Coronary artery (tissue), 2 donors: ENCODE measurements at regions not wholly inside any gene's neighbourhood (a gene's known extent, or its start where the extent isn't known, plus 50 kb on each side); places are given as distances from the start of the nearest gene placed in this dataset.
"Not testable (repeated sequence)": the region's sequence is repeated elsewhere in the genome, so short reads cannot be mapped to it uniquely, and the experiment has no call there.

ENCODE experiments used
- DNase-seq: peaks from one replicate; pipeline ENCODE4 v3.0.0-alpha.2; 2017; ENCODE audit warnings: low spot score
- H3K27ac ChIP-seq, 2 donors: fragments of 200-600 bp; sonication (generic); one replicate each; pipeline ENCODE4 v1.5.1; 2016 to 2019
- H3K4me3 ChIP-seq: fragments of 200-600 bp; sonication (generic); 2 replicates; pipeline ENCODE4 v1.5.1; 2016; ENCODE audit warnings: mild to moderate bottlenecking, moderate library complexity
- CTCF ChIP-seq: fragments of 200-600 bp; sonication (generic); IDR thresholded peaks from one replicate; pipeline ENCODE4 v1.5.1; 2019; ENCODE audit warnings: antibody characterized with exemption

- H3K4me3 ChIP-seq = no peak overlapping the region
- no peak for DNase-seq
- H3K27ac ChIP-seq = no peak overlapping the region
- no peak for TF ChIP-seq CTCF
Observed at GRCh38 chr15:31217566-31218270, 108.9 kb upstream of the KLF13 start.

GRCh38 chr15:31219221-31219620, 107.4 kb upstream of the KLF13 start:
- no peak overlapping the region for H3K27ac ChIP-seq
- DNase-seq = no peak
- no peak for TF ChIP-seq CTCF
- H3K4me3 ChIP-seq = no peak overlapping the region

DNA sequence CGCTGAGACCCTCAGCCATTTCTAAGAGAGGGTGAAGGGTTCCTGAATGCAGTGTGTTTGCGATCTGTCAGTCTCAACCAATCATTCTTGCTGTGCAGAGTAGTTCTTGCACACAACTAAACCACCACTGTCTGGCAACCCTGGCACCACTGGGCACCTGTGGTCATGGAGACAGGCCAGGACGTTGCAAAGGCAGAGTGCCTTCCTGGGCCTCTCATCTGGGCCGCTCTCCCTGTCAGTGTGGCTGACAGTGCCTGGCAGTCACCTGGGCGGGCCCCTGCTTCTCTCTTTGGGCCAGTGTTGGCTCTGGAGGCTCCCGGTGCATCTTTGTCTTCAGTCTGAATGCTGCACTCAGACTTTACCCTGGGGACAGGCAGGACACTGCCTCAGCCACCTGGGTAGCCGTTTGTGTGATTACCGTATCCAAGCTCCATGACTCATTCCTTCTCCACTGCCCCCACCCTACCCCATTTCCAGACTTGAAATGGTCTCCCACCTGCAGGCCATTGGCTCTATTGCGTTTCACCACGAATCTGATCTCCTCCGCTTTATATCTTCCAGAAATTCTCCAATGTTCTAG, 104.6 kb upstream of the KLF13 start:
- Histone ChIP-seq H3K27ac (no peak overlapping the region), H3K4me3 (no peak overlapping the region)
- DNase-seq = no peak
- TF ChIP-seq CTCF = no peak

GRCh38 chr15:31222773-31223341, 103.8 kb upstream of the KLF13 start:
- H3K4me3 ChIP-seq = no peak overlapping the region
- no peak for DNase-seq
- H3K27ac ChIP-seq = no peak overlapping the region
- TF ChIP-seq CTCF = no peak

DNA sequence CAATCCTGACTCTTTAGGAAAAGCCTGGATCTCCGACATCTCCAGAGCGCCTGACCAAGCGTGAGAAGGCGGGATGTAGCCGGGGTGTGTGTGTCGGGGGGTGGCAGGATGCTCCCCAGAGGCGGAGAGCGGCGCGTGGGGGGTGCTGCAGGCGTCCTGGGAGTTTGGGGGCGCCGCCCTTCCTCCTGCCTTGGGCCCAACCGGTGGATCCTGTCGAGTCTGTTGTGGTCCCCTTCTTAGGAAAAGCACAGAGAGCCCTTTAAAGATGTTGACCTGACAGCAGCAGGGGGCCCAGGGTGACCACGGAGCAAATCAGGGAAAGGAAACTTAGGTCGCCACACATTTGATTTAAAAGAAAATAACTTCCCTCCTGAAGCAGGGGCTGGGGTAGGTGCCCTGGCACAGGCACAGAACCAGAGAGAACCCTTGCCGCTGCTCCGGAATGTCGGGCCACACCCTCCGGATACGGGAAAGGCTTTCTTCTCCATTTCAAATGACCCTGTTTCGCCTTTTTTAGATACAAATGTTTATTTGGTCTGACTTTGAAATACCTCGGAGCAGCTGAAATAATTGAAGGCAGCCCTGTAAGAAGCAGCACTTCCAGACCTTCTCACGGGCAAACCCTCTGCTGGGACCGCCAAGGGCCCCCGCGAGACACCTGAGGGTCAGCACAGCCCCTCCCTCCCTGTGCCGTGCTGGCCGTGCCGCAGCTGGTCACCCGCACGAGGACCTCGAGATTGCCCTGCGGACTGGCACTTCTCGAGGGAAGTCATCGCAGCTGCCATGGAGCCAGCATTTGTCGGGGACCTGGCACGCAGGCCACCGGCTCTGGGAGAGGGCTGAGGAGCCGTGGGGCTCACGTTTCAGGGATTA, 102.9 kb upstream of the KLF13 start:
- no peak for DNase-seq
- H3K27ac ChIP-seq = peak overlapping the region in 1 of 2 donors; percentile 49
- H3K4me3 ChIP-seq = peak overlapping the region; percentile 44
- no peak for TF ChIP-seq CTCF

DNA sequence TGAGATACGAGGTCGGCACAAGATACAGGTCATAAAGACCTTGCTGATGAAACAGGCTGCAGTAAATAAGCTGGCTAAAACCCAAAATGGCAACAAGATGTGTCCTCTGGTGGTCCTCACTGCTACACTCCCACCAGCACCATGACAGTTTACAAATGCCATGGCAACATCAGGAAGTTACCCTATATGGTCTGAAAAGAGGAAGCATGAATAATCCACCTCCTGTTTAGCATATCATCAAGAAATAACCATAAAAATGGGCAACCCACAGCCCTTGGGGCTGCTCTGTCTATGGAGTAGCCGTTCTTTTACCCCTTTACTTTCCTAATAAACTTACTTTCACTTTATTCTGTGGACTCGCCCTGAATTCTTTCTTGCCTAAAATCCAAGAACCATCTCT, 102.0 kb upstream of the KLF13 start:
- peak overlapping the region; percentile 44 for H3K4me3 ChIP-seq
- not testable (repeated sequence) for DNase-seq, H3K27ac ChIP-seq

DNA sequence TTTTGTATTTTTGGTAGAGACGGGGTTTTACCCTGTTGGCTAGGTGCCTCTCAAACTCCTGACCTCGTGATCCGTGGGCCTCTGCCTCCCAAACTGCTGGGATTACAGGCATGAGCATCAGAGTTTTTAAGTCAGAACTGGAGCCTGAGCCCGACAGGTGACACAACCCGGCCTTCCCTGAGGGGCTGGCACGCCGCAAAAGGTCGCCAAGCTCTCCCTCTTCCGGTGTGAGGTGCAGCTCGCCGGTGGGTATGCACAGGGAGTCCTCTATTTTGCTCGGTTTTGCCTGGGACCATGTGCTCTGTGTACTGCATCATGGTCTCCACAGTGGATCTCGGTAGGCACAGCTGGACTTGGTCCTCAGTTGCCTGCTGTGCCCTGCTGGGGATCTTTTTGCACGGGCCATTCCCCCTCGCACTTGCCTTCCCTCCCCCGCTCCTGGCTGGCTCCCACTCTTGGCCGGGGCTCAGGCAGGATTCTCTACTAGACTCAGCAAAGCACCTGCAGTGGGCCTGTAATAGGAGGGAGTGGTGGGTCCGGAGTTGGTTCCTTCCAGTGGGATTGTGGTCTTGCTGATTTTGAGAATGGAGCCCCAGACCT, 101.2 kb upstream of the KLF13 start:
- Histone ChIP-seq H3K27ac (no peak overlapping the region), H3K4me3 (no peak overlapping the region)
- no peak for TF ChIP-seq CTCF
- DNase-seq = no peak
